Heart left ventricle (tissue), 16 donors: ENCODE measurements at regions not wholly inside any gene's neighbourhood (a gene's known extent, or its start where the extent isn't known, plus 50 kb on each side); places are given as distances from the start of the nearest gene placed in this dataset.

Experiments
- ATAC-seq, 4 donors: fragments of 200-7000 bp; cut with Tn5 transposase; one replicate each; pipeline ENCODE4 v1.9.1; 2020 to 2022; ENCODE audit warnings: moderate library complexity in 4 of 4, mild to moderate bottlenecking in 3 of 4, moderate number of reproducible peaks in 1 of 4
- DNase-seq, 5 donors: peaks; one replicate each; pipeline ENCODE4 v3.0.0-alpha.2; 2020
- H3K27ac ChIP-seq, 12 donors: fragments of 200-600 bp; sonication (generic) in 4 of 12; one replicate each; pipeline versions ENCODE4 v1.5.0 to v1.8.0; 2016 to 2022; ENCODE audit warnings: mild to moderate bottlenecking in 2 of 12
- H3K27me3 ChIP-seq, 9 donors: fragments of 200-600 bp; sonication (generic) in 2 of 9; one replicate each; pipeline versions ENCODE4 v1.5.1 to v1.8.0; 2016 to 2022; ENCODE audit warnings: mild to moderate bottlenecking in 3 of 9
- H3K36me3 ChIP-seq, 9 donors: fragments of 200-600 bp; sonication (generic) in 2 of 9; one replicate each; pipeline versions ENCODE4 v1.5.0 to v1.8.0; 2018 to 2022; ENCODE audit warnings: mild to moderate bottlenecking in 2 of 9
- H3K4me1 ChIP-seq, 12 donors: fragments of 200-600 bp; sonication (generic) in 4 of 12; one replicate each; pipeline versions ENCODE4 v1.5.0 to v1.8.0; 2016 to 2022; ENCODE audit warnings: mild to moderate bottlenecking in 3 of 12
- H3K4me3 ChIP-seq, 12 donors: fragments of 200-600 bp; sonication (generic) in 4 of 12; one replicate each; pipeline versions ENCODE4 v1.5.0 to v1.8.0; 2017 to 2022; ENCODE audit warnings: mild to moderate bottlenecking in 9 of 12, moderate library complexity in 4 of 12
- H3K9me3 ChIP-seq, 12 donors: fragments of 200-600 bp; sonication (generic) in 4 of 12; one replicate each; pipeline versions ENCODE4 v1.5.0 to v1.8.0; 2016 to 2022; ENCODE audit warnings: mild to moderate bottlenecking in 1 of 12
- POLR2A ChIP-seq, 2 donors: fragments of 450-650 bp; IDR thresholded peaks; one replicate each; pipeline ENCODE4 v1.6.1; 2017; ENCODE audit warnings: antibody characterized with exemption in 2 of 2, mild to moderate bottlenecking in 2 of 2, moderate library complexity in 2 of 2
- WGBS, 4 donors: extraction: QIAGEN DNeasy Blood & Tissue Kit in 2 of 4; methylation state at CpG; one replicate each; pipeline versions ENCODE4 v1.1.5 to v1.1.7; 2013 to 2018; 5-methylcytosine and 5-hydroxymethylcytosine counted together
- intact Hi-C, 10 donors: fragments of 100-400 bp; cut with DNase I; formaldehyde crosslinking; loops; one replicate each; pipeline versions ENCODE4 v1.11.1 to v1.14.2; 2022
- TF ChIP-seq, protein P1 (sequence below), 12 donors: fragments of 200-600 bp; sonication (generic) in 4 of 12; IDR thresholded peaks; one replicate each; pipeline versions ENCODE4 v1.5.0 to v1.8.0; 2018 to 2022; ENCODE audit warnings: antibody characterized with exemption in 12 of 12, mild to moderate bottlenecking in 5 of 12
- donor health status: ischemic (EF 13 %, LVEDD 7.1; RV severe dilation, severe dysfunction).
- donor health status: healthy with polysubstance abuse.
- donor health status: DM: no; HTN: yes; CAD: no.
- donor health status: DM: no; HTN: no; CAD: no.
- donor health status: ischemic (EF 25% LVEDD 6.9; RV normal size, moderate dysfunction).
- donor health status: ischemic (EF 25% LVEDD 5.7; RV mildly dilated, moderate dysfunction).
- donor health status: healthy.
- donor health status: DM: yes; HTN: yes; CAD: no.
- donor health status: ischemic (EF 35%, LVEDD 5.7; RV mildly dilated, moderate dysfunction).
- donor health status: nonischemic (EF 11% LVEDD 7.7; RV severe dilation, severe dysfunction).
- donor health status: DM: yes; HTN: yes; CAD: no.
- donor health status: PGD.
- donor health status: ischemic (EF 29% LVEDD 5.4; RV normal size, mild dysfunction).
- donor health status: nonischemic (EF 23%, LVEDD 6.1; RV moderate dilation, normal function).

DNA sequence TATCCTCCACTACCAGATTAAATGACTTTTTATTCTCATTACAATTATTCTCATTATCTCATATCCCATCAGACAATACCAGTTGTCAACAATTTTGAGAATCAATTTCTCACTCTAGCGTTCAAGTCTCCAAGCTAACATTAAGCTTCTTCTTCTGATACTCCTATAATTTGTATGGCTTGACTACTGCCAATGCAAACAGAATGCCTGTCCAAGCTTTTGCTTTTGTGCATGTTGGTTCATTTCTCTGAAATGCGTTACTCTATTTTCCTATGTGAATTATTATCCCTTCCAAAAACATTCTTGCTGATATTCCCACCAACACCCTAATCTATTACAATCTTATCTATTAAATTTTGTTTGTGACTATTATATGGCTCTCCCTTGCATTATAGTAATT, 1602.3 kb downstream of the C4orf33 start:
- ATAC-seq (no peak), DNase-seq (no peak)
- 74 to 86% (median 78%) methylated on average over 2 of the region's 2 CpGs for WGBS, 4 donors
- Histone ChIP-seq H3K27ac (no peak overlapping the region), H3K36me3 (no peaks in the 10 kb centered on the region), H3K9me3 (no peaks in the 10 kb centered on the region), H3K27me3 (no peaks in the 10 kb centered on the region), H3K4me1 (no peaks in the 10 kb centered on the region), H3K4me3 (no peak overlapping the region)
- no peak for TF ChIP-seq POLR2A (IDR thresholded peaks at IDR 0.05)
- TF ChIP-seq, protein P1, sequence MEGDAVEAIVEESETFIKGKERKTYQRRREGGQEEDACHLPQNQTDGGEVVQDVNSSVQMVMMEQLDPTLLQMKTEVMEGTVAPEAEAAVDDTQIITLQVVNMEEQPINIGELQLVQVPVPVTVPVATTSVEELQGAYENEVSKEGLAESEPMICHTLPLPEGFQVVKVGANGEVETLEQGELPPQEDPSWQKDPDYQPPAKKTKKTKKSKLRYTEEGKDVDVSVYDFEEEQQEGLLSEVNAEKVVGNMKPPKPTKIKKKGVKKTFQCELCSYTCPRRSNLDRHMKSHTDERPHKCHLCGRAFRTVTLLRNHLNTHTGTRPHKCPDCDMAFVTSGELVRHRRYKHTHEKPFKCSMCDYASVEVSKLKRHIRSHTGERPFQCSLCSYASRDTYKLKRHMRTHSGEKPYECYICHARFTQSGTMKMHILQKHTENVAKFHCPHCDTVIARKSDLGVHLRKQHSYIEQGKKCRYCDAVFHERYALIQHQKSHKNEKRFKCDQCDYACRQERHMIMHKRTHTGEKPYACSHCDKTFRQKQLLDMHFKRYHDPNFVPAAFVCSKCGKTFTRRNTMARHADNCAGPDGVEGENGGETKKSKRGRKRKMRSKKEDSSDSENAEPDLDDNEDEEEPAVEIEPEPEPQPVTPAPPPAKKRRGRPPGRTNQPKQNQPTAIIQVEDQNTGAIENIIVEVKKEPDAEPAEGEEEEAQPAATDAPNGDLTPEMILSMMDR (IDR thresholded peaks at IDR 0.05), result no peak
- intact Hi-C loops, result no loop called here

- ATAC-seq (no peak), DNase-seq (no peak)
- Histone ChIP-seq H3K4me1 (no peaks in the 10 kb centered on the region), H3K27ac (no peak overlapping the region), H3K9me3 (no peaks in the 10 kb centered on the region), H3K27me3 (no peaks in the 10 kb centered on the region), H3K4me3 (no peak overlapping the region), H3K36me3 (no peaks in the 10 kb centered on the region)
- TF ChIP-seq POLR2A (IDR thresholded peaks at IDR 0.05), result no peak
- TF ChIP-seq, protein P1 (IDR thresholded peaks at IDR 0.05), result no peak
- 43 to 55% (median 49%) methylated on average over 4 to 5 of the region's 5 CpGs for WGBS, 4 donors
- intact Hi-C loops, result no loop called here
Measured at GRCh38 chr4:130699004-130699403, 1603.1 kb downstream of the C4orf33 start.

DNA sequence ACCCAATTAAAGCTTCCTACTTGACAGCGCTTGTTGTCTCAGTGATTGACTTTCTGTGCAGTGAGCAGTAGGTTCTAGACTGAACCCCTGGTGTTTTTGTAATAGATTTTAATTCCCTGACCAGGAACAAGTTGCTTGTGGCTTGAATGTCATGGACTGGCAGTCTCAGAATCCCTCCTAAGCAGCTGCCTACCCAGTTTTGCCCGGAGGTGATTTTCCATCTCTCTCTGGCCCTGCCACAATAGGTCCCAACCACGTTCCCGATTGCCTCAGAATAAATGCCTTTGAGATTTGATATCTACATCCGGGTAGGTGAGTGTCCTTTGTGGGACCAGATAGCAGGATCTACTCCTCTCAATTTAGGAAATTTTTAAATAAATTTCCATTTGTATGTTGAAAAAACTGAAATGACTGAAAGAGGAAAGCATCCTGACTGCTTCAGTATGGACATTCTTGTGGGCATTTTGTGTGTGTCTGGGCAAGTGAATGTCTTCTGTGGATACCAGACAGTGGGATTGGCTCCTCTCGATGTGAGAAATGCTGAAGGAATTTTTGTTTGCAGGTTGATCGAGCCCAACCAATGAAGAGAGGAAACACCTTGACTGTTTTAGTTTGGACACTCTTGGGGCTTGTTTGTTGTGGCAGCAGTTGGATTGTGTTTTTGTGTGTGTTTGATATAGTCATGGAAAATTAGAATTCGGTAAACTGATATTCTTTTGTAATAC, 1607.4 kb downstream of the C4orf33 start:
- no peak for DNase-seq
- no peak for ATAC-seq

GRCh38 chr4:130705023-130705422, 1609.1 kb downstream of the C4orf33 start:
- DNase-seq (no peak), ATAC-seq (no peak)
- Histone ChIP-seq H3K27ac (no peak overlapping the region), H3K9me3 (no peaks in the 10 kb centered on the region), H3K4me1 (no peaks in the 10 kb centered on the region), H3K27me3 (no peaks in the 10 kb centered on the region), H3K36me3 (no peaks in the 10 kb centered on the region), H3K4me3 (no peak overlapping the region)
- intact Hi-C loops, result no loop called here
- TF ChIP-seq POLR2A (IDR thresholded peaks at IDR 0.05), result no peak
- TF ChIP-seq, protein P1 (IDR thresholded peaks at IDR 0.05), result no peak

More for the DNA sequence above, 1607.4 kb downstream of the C4orf33 start:
- no peak overlapping the region for H3K27ac ChIP-seq
- intact Hi-C loops, result no loop called here
- H3K9me3 ChIP-seq, result no peaks in the 10 kb centered on the region
- H3K27me3 ChIP-seq, result no peaks in the 10 kb centered on the region
- H3K36me3 ChIP-seq, result no peaks in the 10 kb centered on the region
- no peaks in the 10 kb centered on the region for H3K4me1 ChIP-seq
- WGBS, 4 donors, result 83 to 85% (median 83%) methylated on average over 8 of the region's 8 CpGs
- TF ChIP-seq, protein P1 (IDR thresholded peaks at IDR 0.05), result no peak
- no peak for TF ChIP-seq POLR2A (IDR thresholded peaks at IDR 0.05)
- no peak overlapping the region for H3K4me3 ChIP-seq
